Neuronal stem cell (in vitro differentiated cells): ENCODE measurements at regions not wholly inside any gene's neighbourhood (a gene's known extent, or its start where the extent isn't known, plus 50 kb on each side); places are given as distances from the start of the nearest gene placed in this dataset.
A peak's percentile ranks its signal among the peaks of the same experiment; 100 is the strongest.

Source experiments
- DNase-seq: peaks from one replicate; pipeline ENCODE4 v3.0.0-alpha.2; 2013; ENCODE audit warnings: low spot score
- H2AFZ ChIP-seq: one replicate; pipeline ENCODE4 v1.6.1; 2013; ENCODE audit warnings: mild to moderate bottlenecking, low read length, inconsistent platforms
- H2AK5ac ChIP-seq: 2 replicates; pipeline ENCODE4 v1.6.1; 2013; ENCODE audit warnings: low read depth, mild to moderate bottlenecking, inconsistent platforms, low read length, moderate library complexity, mixed read lengths
- H2BK120ac ChIP-seq: 2 replicates; pipeline ENCODE4 v1.6.1; 2013; ENCODE audit warnings: low read depth, mild to moderate bottlenecking, inconsistent platforms, low read length, moderate library complexity, mixed read lengths
- H2BK12ac ChIP-seq: one replicate; pipeline ENCODE4 v1.6.1; 2013; ENCODE audit warnings: low read length, inconsistent platforms
- H2BK15ac ChIP-seq: 2 replicates; pipeline ENCODE4 v1.6.1; 2013; ENCODE audit warnings: mild to moderate bottlenecking, low read length, inconsistent platforms, mixed read lengths
- H2BK5ac ChIP-seq: one replicate; pipeline ENCODE4 v1.6.1; 2013; ENCODE audit warnings: inconsistent platforms, mild to moderate bottlenecking, low read length, moderate library complexity
- H3K14ac ChIP-seq: one replicate; pipeline ENCODE4 v1.6.1; 2013; ENCODE audit warnings: low read length, inconsistent platforms
- H3K18ac ChIP-seq: 2 replicates; pipeline ENCODE4 v1.6.1; 2013; ENCODE audit warnings: low read length, inconsistent platforms
- H3K23ac ChIP-seq: 2 replicates; pipeline ENCODE4 v1.6.1; 2013; ENCODE audit warnings: low read depth, mild to moderate bottlenecking, mixed read lengths, low read length, inconsistent platforms; ENCODE audit not compliant: poor library complexity
- H3K27ac ChIP-seq: replicated peaks from 3 replicates; pipeline ENCODE4 v1.5.1; 2013; ENCODE audit warnings: low read length, inconsistent platforms
- H3K27me3 ChIP-seq, 3 experiments: 2 replicates each; pipeline ENCODE4 v1.6.1; 2013; ENCODE audit warnings: low read length in 3 of 3, mild to moderate bottlenecking in 2 of 3, inconsistent platforms in 1 of 3, low read depth in 1 of 3, mixed read lengths in 1 of 3, moderate library complexity in 1 of 3; ENCODE audit not compliant: control insufficient read depth in 3 of 3, insufficient read depth in 3 of 3
- H3K36me3 ChIP-seq, 2 donors: replicated peaks in 1 of 2; 2 replicates each; pipeline ENCODE4 v1.6.1; 2013; ENCODE audit warnings: low read length in 2 of 2; ENCODE audit not compliant: control insufficient read depth in 2 of 2, insufficient read depth in 2 of 2
- H3K4ac ChIP-seq: 2 replicates; pipeline ENCODE4 v1.6.1; 2013; ENCODE audit warnings: inconsistent platforms, mild to moderate bottlenecking, low read length, moderate library complexity
- H3K4me1 ChIP-seq, 2 donors: 1 replicate in 1 of 2; 2 replicates in 1 of 2; pipeline ENCODE4 v1.6.1; 2013; ENCODE audit warnings: low read length in 2 of 2, low read depth in 1 of 2; ENCODE audit not compliant: control insufficient read depth in 2 of 2, insufficient read depth in 1 of 2
- H3K4me2 ChIP-seq: one replicate; pipeline ENCODE4 v1.6.1; 2013; ENCODE audit warnings: mild to moderate bottlenecking, low read length, inconsistent platforms; ENCODE audit not compliant: insufficient read depth, poor library complexity, severe bottlenecking
- H3K4me3 ChIP-seq, 2 donors: 2 replicates each; pipeline ENCODE4 v1.5.1; 2013; ENCODE audit warnings: low read length in 2 of 2, mild to moderate bottlenecking in 2 of 2, inconsistent platforms in 1 of 2, moderate library complexity in 1 of 2
- H3K79me1 ChIP-seq: one replicate; pipeline ENCODE4 v1.6.1; 2013; ENCODE audit warnings: low read depth, mild to moderate bottlenecking, inconsistent platforms, low read length, moderate library complexity
- H3K9ac ChIP-seq: one replicate; pipeline ENCODE4 v1.6.1; 2013; ENCODE audit warnings: mild to moderate bottlenecking, low read depth, low read length, inconsistent platforms; ENCODE audit not compliant: poor library complexity
- H3K9me3 ChIP-seq, 2 donors: replicated peaks in 1 of 2; 2 replicates each; pipeline versions ENCODE3 to v1.6.1; 2013; ENCODE audit warnings: low read length in 2 of 2, mild to moderate bottlenecking in 2 of 2, inconsistent platforms in 1 of 2, low read depth in 1 of 2, mixed read lengths in 1 of 2, moderate library complexity in 1 of 2; ENCODE audit not compliant: control insufficient read depth in 2 of 2, insufficient read depth in 1 of 2
- H4K8ac ChIP-seq: one replicate; pipeline ENCODE4 v1.6.1; 2013; ENCODE audit warnings: low read depth, mild to moderate bottlenecking, inconsistent platforms, low read length, moderate library complexity
- H4K91ac ChIP-seq: one replicate; pipeline ENCODE4 v1.6.1; 2013; ENCODE audit warnings: low read length, low read depth, mild to moderate bottlenecking, inconsistent platforms; ENCODE audit not compliant: poor library complexity
- WGBS, 2 donors: extraction: QIAGEN DNeasy Blood & Tissue Kit; methylation state at CpG; one replicate each; pipeline ENCODE4 v1.1.7; 2013; ENCODE audit warnings: missing lambda C conversion rate in 2 of 2, mixed read lengths in 1 of 2; ENCODE audit not compliant: insufficient read length in 2 of 2, insufficient replicate concordance in 1 of 2; ENCODE audit errors: extremely low coverage in 2 of 2; 5-methylcytosine and 5-hydroxymethylcytosine counted together

GRCh38 chr6:164105705-164106104 is 691.2 kb downstream of the QKI start:
- Histone ChIP-seq H2AFZ (no peak overlapping the region), H2BK12ac (no peak overlapping the region), H2AK5ac (peak overlapping the region; percentile 84), H3K4me1 (peaks cover 7 to 19% of the 10 kb centered on the region in 2 donors), H3K27me3 (no peaks in the 10 kb centered on the region), H3K36me3 (no peaks in the 10 kb centered on the region), H2BK5ac (peak overlapping the region; percentile 88), H4K8ac (no peak overlapping the region), H3K14ac (no peak overlapping the region), H3K27ac (no peak overlapping the region), H3K9ac (no peak overlapping the region), H4K91ac (no peak overlapping the region), H3K23ac (no peak overlapping the region), H3K9me3 (peaks cover 0 to 12% of the 10 kb centered on the region in 2 donors), H3K4me2 (no peak overlapping the region), H2BK120ac (no peak overlapping the region), H3K18ac (peak overlapping the region; percentile 58), H3K4me3 (no peak overlapping the region), H3K79me1 (no peaks in the 10 kb centered on the region), H3K4ac (no peak overlapping the region), H2BK15ac (no peak overlapping the region)
- WGBS, 2 donors: no CpG with 5 or more reads among the region's 16 CpGs
- DNase-seq: no peak

DNA sequence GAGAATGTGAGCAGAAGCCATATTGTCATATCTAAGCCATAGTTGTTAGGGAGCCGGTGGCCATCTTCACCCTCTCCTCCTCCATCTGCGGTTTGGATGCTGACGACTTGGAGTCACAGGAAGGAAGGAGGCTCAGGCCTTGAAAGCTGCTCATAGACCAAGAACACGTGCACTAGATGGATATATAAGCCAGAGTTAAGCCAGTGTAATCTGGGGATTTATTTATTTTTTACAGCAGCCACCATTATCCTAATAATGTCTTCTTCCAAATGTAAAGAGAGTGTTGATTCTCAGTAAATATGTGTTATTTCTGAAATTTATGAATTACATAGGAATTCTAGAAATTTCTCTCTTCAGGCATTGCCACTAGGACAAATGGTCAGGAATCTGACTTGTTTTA is 689.9 kb downstream of the QKI start:
- Histone ChIP-seq H2BK120ac (no peak overlapping the region), H2AFZ (no peak overlapping the region), H3K27ac (no peak overlapping the region), H4K91ac (no peak overlapping the region), H2BK12ac (peak overlapping the region; percentile 87), H3K4ac (no peak overlapping the region), H3K4me1 (peaks cover 12 to 26% of the 10 kb centered on the region in 2 donors), H2BK15ac (peak overlapping the region; percentile 69), H3K27me3 (no peaks in the 10 kb centered on the region), H2BK5ac (peak overlapping the region; percentile 62), H3K36me3 (no peaks in the 10 kb centered on the region), H3K9me3 (peaks cover 0 to 10% of the 10 kb centered on the region in 2 donors), H3K23ac (no peak overlapping the region), H3K9ac (no peak overlapping the region), H3K4me2 (no peak overlapping the region), H3K4me3 (no peak overlapping the region), H4K8ac (no peak overlapping the region), H3K14ac (no peak overlapping the region), H2AK5ac (no peak overlapping the region), H3K18ac (peak overlapping the region; percentile 20), H3K79me1 (no peaks in the 10 kb centered on the region)
- no CpG with 5 or more reads among the region's 4 CpGs for WGBS, 2 donors
- DNase-seq: no peak

DNA sequence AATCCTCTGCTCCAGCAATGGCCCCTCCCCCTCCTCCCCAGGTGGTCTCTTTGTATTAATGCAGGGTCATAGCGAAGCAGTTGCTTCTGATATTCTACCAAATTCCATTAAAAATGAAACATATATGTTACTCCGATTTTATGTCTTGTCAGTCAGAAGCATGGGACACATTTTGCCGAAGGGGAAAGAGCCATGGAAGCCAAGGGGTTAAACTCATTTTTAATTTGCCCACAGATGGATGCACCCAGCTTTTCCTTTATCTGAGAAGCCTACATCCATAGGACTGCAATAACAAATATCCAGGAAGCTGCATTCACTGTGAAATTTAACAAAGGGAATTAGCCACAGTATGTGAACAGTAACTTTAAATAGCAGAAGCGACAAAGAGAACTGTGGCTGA is 688.2 kb downstream of the QKI start:
- peak; percentile 23 for DNase-seq
- WGBS, 2 donors: no CpG with 5 or more reads among the region's 4 CpGs
- H2BK120ac ChIP-seq: no peak overlapping the region
- H3K36me3 ChIP-seq: no peaks in the 10 kb centered on the region
- H3K9ac ChIP-seq: no peak overlapping the region
- H3K4me3 ChIP-seq: no peak overlapping the region
- H3K4ac ChIP-seq: no peak overlapping the region
- H3K23ac ChIP-seq: no peak overlapping the region
- H4K8ac ChIP-seq: no peak overlapping the region
- no peak overlapping the region for H3K18ac ChIP-seq
- H3K9me3 ChIP-seq: peaks cover 0 to 9% of the 10 kb centered on the region in 2 donors
- no peak overlapping the region for H2BK15ac ChIP-seq
- no peak overlapping the region for H2BK5ac ChIP-seq
- peaks cover 16 to 32% of the 10 kb centered on the region in 2 donors for H3K4me1 ChIP-seq
- no peak overlapping the region for H4K91ac ChIP-seq
- H3K4me2 ChIP-seq: no peak overlapping the region
- H2AFZ ChIP-seq: peak overlapping the region; percentile 7
- H2AK5ac ChIP-seq: no peak overlapping the region
- no peak overlapping the region for H2BK12ac ChIP-seq
- no peak overlapping the region for H3K14ac ChIP-seq
- H3K27me3 ChIP-seq: no peaks in the 10 kb centered on the region
- no peaks in the 10 kb centered on the region for H3K79me1 ChIP-seq
- H3K27ac ChIP-seq: peak overlapping the region; percentile 11

- H2AFZ ChIP-seq: no peak overlapping the region
- no CpG with 5 or more reads among the region's 2 CpGs for WGBS, 2 donors
- no peak overlapping the region for H2BK15ac ChIP-seq
- peaks cover 18 to 32% of the 10 kb centered on the region in 2 donors for H3K4me1 ChIP-seq
- peak overlapping the region; percentile 90 for H3K18ac ChIP-seq
- no peaks in the 10 kb centered on the region for H3K36me3 ChIP-seq
- no peak overlapping the region for H3K4ac ChIP-seq
- H3K4me3 ChIP-seq: no peak overlapping the region
- peak overlapping the region; percentile 76 for H2AK5ac ChIP-seq
- DNase-seq: no peak
- no peaks in the 10 kb centered on the region for H3K27me3 ChIP-seq
- peak overlapping the region; percentile 88 for H2BK12ac ChIP-seq
- H3K79me1 ChIP-seq: no peaks in the 10 kb centered on the region
- H3K9ac ChIP-seq: no peak overlapping the region
- peak overlapping the region; percentile 7 for H3K27ac ChIP-seq
- H3K9me3 ChIP-seq: peaks cover 3 to 9% of the 10 kb centered on the region in 2 donors
- H2BK5ac ChIP-seq: no peak overlapping the region
- H3K4me2 ChIP-seq: no peak overlapping the region
- H4K91ac ChIP-seq: no peak overlapping the region
- no peak overlapping the region for H3K14ac ChIP-seq
- H4K8ac ChIP-seq: no peak overlapping the region
- H3K23ac ChIP-seq: no peak overlapping the region
- H2BK120ac ChIP-seq: no peak overlapping the region
These were observed 687.3 kb downstream of the QKI start for GRCh38 chr6:164101859-164102258.
